HuH-7 (cell line): ENCODE measurements at regions not wholly inside any gene's neighbourhood (a gene's known extent, or its start where the extent isn't known, plus 50 kb on each side); places are given as distances from the start of the nearest gene placed in this dataset.

Experiments
- DNase-seq: peaks from one replicate; pipeline ENCODE4 v3.0.0; 2011; ENCODE audit warnings: low spot score

DNA sequence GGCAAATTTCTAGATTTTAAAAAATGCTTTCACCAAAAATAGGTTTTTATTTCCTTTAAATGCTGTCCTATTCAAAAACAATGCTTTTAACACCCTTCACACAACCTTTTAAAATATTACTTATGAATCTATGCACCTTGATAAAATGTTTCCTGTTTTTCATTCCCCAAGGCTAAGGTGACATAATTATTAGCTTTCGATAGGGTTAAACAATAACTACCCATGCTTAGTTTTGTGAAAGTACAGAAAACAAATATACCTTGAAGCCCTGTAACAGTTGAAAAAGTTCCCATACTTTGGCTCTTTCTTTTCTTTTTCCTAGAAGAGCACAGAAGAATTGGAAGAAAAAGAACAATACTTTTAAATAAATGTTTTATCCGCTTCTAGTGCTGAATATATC lies 54.9 kb upstream of the ITPRID2 start:
- no peak for DNase-seq

- no peak for DNase-seq
Observed at GRCh38 chr2:181837563-181837962, 54.0 kb upstream of the ITPRID2 start.

DNA sequence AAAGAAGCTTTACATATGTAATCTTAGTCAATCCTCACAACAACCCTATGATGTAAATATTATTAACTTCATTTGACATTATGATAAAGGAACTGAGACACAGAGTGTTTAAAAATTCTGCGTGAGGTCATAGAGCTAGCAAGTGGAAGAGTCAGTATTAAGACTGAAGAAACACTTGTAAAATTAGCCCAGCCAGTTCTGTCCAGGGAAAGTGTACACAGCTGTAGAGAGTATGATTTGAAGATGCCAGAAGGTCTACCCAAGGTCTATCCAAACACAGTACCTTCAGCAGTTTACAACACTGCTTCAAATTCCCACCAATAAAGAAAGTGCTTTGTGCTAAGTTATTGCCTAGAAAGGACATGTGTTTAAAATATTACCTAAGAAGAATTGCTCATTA lies 51.7 kb upstream of the ITPRID2 start:
- DNase-seq, result no peak

DNA sequence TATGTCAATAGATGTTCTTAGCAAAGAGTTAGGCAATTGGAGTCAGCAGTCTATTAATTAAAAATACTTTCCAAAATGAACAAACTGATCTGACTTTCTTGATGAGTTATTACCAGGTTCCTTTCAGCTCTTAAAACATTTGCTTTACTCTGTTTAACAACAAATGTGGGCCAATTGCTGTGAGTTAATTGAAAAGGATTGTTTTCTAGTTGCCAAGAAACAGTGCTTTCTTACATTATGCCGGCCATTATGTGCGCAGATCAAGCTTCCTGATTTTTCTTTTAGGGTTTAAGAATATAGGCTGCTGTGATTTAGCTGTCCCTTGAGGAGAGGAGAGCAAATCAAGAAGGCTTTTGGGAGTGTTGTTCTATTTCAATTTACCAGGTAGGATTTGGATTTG lies 50.5 kb upstream of the ITPRID2 start:
- no peak for DNase-seq
